GM23338 (cell line): ENCODE measurements at regions not wholly inside any gene's neighbourhood (a gene's known extent, or its start where the extent isn't known, plus 50 kb on each side); places are given as distances from the start of the nearest gene placed in this dataset.

Source experiments
- ATAC-seq: fragments of 200-7000 bp; cut with Tn5 transposase; 3 replicates; pipeline ENCODE4 v1.9.1; 2020
- DNase-seq: peaks from one replicate; pipeline ENCODE4 v3.0.0-alpha.2; 2015; ENCODE audit warnings: low spot score
- H2AFZ ChIP-seq: fragments of 200-600 bp; sonication (generic); 2 replicates; pipeline ENCODE4 v1.8.0; 2016; ENCODE audit warnings: antibody characterized with exemption, mild to moderate bottlenecking, moderate library complexity
- H3F3A ChIP-seq: fragments of 200-600 bp; sonication (generic); replicated peaks from 2 replicates; pipeline ENCODE4 v1.8.0; 2017; ENCODE audit warnings: antibody characterized with exemption, mixed run types, low read depth
- H3K27ac ChIP-seq: fragments of 200-600 bp; sonication (generic); 2 replicates; pipeline ENCODE4 v1.6.1; 2016; ENCODE audit warnings: low read depth
- H3K27me3 ChIP-seq: fragments of 200-600 bp; sonication (generic); 2 replicates; pipeline ENCODE4 v1.8.0; 2016; ENCODE audit warnings: mild to moderate bottlenecking, mixed run types, moderate library complexity; ENCODE audit not compliant: insufficient read depth
- H3K36me3 ChIP-seq: fragments of 200-600 bp; sonication (generic); 2 replicates; pipeline ENCODE4 v1.8.0; 2016; ENCODE audit warnings: mild to moderate bottlenecking; ENCODE audit not compliant: insufficient read depth
- H3K4me1 ChIP-seq: fragments of 200-600 bp; sonication (generic); 2 replicates; pipeline ENCODE4 v1.8.0; 2016; ENCODE audit warnings: mild to moderate bottlenecking, moderate library complexity; ENCODE audit not compliant: insufficient read depth
- H3K4me2 ChIP-seq: fragments of 200-600 bp; sonication (generic); 2 replicates; pipeline ENCODE4 v1.7.1; 2017; ENCODE audit warnings: mixed run types
- H3K4me3 ChIP-seq: fragments of 200-600 bp; sonication (generic); 2 replicates; pipeline ENCODE4 v1.6.1; 2016; ENCODE audit warnings: mixed run types
- H3K79me2 ChIP-seq: fragments of 200-600 bp; sonication (generic); replicated peaks from 2 replicates; pipeline ENCODE4 v1.8.0; 2017; ENCODE audit warnings: mild to moderate bottlenecking; ENCODE audit not compliant: insufficient read depth
- H3K9me2 ChIP-seq: fragments of 200-600 bp; sonication (generic); 2 replicates; pipeline ENCODE4 v1.8.0; 2017; ENCODE audit not compliant: insufficient read depth
- H4K20me1 ChIP-seq: fragments of 200-600 bp; sonication (generic); replicated peaks from 2 replicates; pipeline ENCODE4 v1.8.0; 2017; ENCODE audit warnings: mild to moderate bottlenecking; ENCODE audit not compliant: insufficient read depth
- H3K27ac Mint-ChIP-seq: 2 replicates; pipeline ENCODE4 v1.8.0; 2020; ENCODE audit warnings: inconsistent platforms, mild to moderate bottlenecking, moderate library complexity, mixed read lengths
- H3K27me3 Mint-ChIP-seq: 3 replicates; pipeline ENCODE4 v1.8.0; 2022; ENCODE audit warnings: low read depth, mild to moderate bottlenecking, moderate library complexity, mixed read lengths, inconsistent platforms; ENCODE audit not compliant: insufficient read depth, poor library complexity
- H3K36me3 Mint-ChIP-seq: 3 replicates; pipeline ENCODE4 v1.8.0; 2021; ENCODE audit warnings: low read depth, mild to moderate bottlenecking, inconsistent platforms, moderate library complexity, mixed read lengths
- H3K4me1 Mint-ChIP-seq: 3 replicates; pipeline ENCODE4 v1.8.0; 2020; ENCODE audit warnings: mild to moderate bottlenecking, inconsistent platforms, mixed read lengths
- H3K4me3 Mint-ChIP-seq: 3 replicates; pipeline ENCODE4 v1.8.0; 2021; ENCODE audit warnings: moderate library complexity, mild to moderate bottlenecking, inconsistent platforms, mixed read lengths
- H3K9me3 Mint-ChIP-seq: 3 replicates; pipeline ENCODE4 v1.8.0; 2020; ENCODE audit warnings: moderate library complexity, mild to moderate bottlenecking, inconsistent platforms, mixed read lengths
- CREB1 ChIP-seq: fragments of 250-450 bp; sonication (Bioruptor Pico); IDR thresholded peaks from 2 replicates; pipeline ENCODE4 v1.5.0; 2020; ENCODE audit warnings: low read depth, mild to moderate bottlenecking, moderate library complexity
- EZH2 ChIP-seq: fragments of 200-600 bp; sonication (generic); IDR thresholded peaks from one replicate; pipeline ENCODE4 v1.8.0; 2017; ENCODE audit warnings: antibody characterized with exemption, mild to moderate bottlenecking, low read depth; ENCODE audit not compliant: unreplicated experiment
- EZH2phosphoT487 ChIP-seq: fragments of 200-600 bp; sonication (generic); IDR thresholded peaks from one replicate; pipeline ENCODE4 v1.8.1; 2018; ENCODE audit warnings: antibody characterized with exemption; ENCODE audit not compliant: unreplicated experiment
- JUNB ChIP-seq: IDR thresholded peaks from one replicate; pipeline ENCODE4 v1.6.1; 2016; ENCODE audit warnings: antibody characterized with exemption; ENCODE audit not compliant: unreplicated experiment
- NANOG ChIP-seq: IDR thresholded peaks from 2 replicates; pipeline ENCODE4 v1.6.1; 2016; ENCODE audit warnings: antibody characterized with exemption, borderline replicate concordance
- POLR2AphosphoS5 ChIP-seq: IDR thresholded peaks from 2 replicates; pipeline ENCODE4 v1.6.1; 2016; ENCODE audit warnings: antibody characterized with exemption, low read depth
- STAT1 ChIP-seq: IDR thresholded peaks from one replicate; pipeline ENCODE4 v1.6.1; 2016; ENCODE audit warnings: antibody characterized with exemption; ENCODE audit not compliant: unreplicated experiment
- ZNF114 ChIP-seq: fragments of 250-450 bp; sonication (Bioruptor Pico); IDR thresholded peaks from 2 replicates; pipeline ENCODE4 v1.5.0; 2020; ENCODE audit warnings: mild to moderate bottlenecking, moderate library complexity
- ZNF331 ChIP-seq: fragments of 250-450 bp; sonication (Bioruptor Pico); IDR thresholded peaks from 2 replicates; pipeline ENCODE4 v1.5.0; 2020; ENCODE audit warnings: low read depth, mild to moderate bottlenecking, moderate library complexity
- TF ChIP-seq, protein P1 (sequence below): IDR thresholded peaks from 2 replicates; pipeline ENCODE4 v1.6.1; 2016; ENCODE audit warnings: antibody characterized with exemption
- TF ChIP-seq, protein P2 (sequence below): fragments of 250-450 bp; sonication (Bioruptor Pico); IDR thresholded peaks from 2 replicates; pipeline ENCODE4 v1.5.0; 2020; ENCODE audit warnings: mild to moderate bottlenecking, moderate library complexity
- TF ChIP-seq, protein P3 (sequence below): IDR thresholded peaks from one replicate; pipeline ENCODE4 v1.6.1; 2018; ENCODE audit warnings: antibody characterized with exemption; ENCODE audit not compliant: unreplicated experiment
- TF ChIP-seq, protein P4 (sequence below), 2 experiments: fragments of 200-600 bp in 1 of 2; sonication (generic) in 1 of 2; conservative IDR thresholded peaks; 2 replicates each; pipeline versions ENCODE4 v1.5.1 to v1.6.1; 2016 to 2017; ENCODE audit warnings: antibody characterized with exemption in 2 of 2, low read depth in 2 of 2, mild to moderate bottlenecking in 2 of 2, moderate library complexity in 1 of 2

DNA sequence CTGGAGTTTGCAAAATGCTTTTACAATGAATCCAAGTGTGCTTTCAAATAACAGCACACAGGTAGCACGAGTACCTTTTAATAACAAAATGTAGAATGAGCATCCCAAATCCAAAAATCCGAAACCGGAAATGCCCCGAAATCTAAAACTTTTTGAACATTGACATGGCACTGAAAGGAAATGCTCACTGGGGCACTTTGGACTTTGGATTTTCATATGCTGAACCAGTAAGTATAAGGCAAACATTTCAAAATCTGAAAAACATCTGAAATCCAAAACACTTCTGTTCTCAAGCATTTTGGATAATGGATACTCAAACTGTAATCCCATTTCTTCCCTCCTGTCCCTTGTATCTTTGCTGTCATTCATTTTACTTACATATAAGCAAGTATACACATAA, 50.1 kb downstream of the GCNT4 start:
- no peaks in the 10 kb centered on the region for H3K27me3 ChIP-seq
- H3K4me3 Mint-ChIP-seq: no peak overlapping the region
- no peaks in the 10 kb centered on the region for H3K9me2 ChIP-seq
- H3K36me3 ChIP-seq: peaks cover 3% of the 10 kb centered on the region; the same call in 1 of the 2 replicates
- ATAC-seq: no peak
- peaks cover 16% of the 10 kb centered on the region; the same call in 2 of the 3 replicates for H3K36me3 Mint-ChIP-seq
- no peaks in the 10 kb centered on the region for H4K20me1 ChIP-seq
- no peak overlapping the region for H3K27ac Mint-ChIP-seq
- H3K4me3 ChIP-seq: no peak overlapping the region
- no peak overlapping the region for H2AFZ ChIP-seq
- H3K4me1 ChIP-seq: peaks cover 13% of the 10 kb centered on the region
- H3K9me3 Mint-ChIP-seq: peaks cover 18% of the 10 kb centered on the region
- H3F3A ChIP-seq: no peaks in the 10 kb centered on the region
- H3K4me1 Mint-ChIP-seq: peaks cover 12% of the 10 kb centered on the region
- H3K4me2 ChIP-seq: no peak overlapping the region
- no peak for DNase-seq
- no peaks in the 10 kb centered on the region for H3K27me3 Mint-ChIP-seq
- TF ChIP-seq STAT1 (no peak), POLR2AphosphoS5 (no peak), JUNB (no peak), CREB1 (no peak), ZNF331 (no peak), NANOG (no peak), EZH2 (no peak), ZNF114 (CRISPR knock-in tag) (no peak), EZH2phosphoT487 (no peak)
- TF ChIP-seq, protein P1, sequence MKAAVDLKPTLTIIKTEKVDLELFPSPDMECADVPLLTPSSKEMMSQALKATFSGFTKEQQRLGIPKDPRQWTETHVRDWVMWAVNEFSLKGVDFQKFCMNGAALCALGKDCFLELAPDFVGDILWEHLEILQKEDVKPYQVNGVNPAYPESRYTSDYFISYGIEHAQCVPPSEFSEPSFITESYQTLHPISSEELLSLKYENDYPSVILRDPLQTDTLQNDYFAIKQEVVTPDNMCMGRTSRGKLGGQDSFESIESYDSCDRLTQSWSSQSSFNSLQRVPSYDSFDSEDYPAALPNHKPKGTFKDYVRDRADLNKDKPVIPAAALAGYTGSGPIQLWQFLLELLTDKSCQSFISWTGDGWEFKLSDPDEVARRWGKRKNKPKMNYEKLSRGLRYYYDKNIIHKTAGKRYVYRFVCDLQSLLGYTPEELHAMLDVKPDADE: no peak
- TF ChIP-seq, protein P2, sequence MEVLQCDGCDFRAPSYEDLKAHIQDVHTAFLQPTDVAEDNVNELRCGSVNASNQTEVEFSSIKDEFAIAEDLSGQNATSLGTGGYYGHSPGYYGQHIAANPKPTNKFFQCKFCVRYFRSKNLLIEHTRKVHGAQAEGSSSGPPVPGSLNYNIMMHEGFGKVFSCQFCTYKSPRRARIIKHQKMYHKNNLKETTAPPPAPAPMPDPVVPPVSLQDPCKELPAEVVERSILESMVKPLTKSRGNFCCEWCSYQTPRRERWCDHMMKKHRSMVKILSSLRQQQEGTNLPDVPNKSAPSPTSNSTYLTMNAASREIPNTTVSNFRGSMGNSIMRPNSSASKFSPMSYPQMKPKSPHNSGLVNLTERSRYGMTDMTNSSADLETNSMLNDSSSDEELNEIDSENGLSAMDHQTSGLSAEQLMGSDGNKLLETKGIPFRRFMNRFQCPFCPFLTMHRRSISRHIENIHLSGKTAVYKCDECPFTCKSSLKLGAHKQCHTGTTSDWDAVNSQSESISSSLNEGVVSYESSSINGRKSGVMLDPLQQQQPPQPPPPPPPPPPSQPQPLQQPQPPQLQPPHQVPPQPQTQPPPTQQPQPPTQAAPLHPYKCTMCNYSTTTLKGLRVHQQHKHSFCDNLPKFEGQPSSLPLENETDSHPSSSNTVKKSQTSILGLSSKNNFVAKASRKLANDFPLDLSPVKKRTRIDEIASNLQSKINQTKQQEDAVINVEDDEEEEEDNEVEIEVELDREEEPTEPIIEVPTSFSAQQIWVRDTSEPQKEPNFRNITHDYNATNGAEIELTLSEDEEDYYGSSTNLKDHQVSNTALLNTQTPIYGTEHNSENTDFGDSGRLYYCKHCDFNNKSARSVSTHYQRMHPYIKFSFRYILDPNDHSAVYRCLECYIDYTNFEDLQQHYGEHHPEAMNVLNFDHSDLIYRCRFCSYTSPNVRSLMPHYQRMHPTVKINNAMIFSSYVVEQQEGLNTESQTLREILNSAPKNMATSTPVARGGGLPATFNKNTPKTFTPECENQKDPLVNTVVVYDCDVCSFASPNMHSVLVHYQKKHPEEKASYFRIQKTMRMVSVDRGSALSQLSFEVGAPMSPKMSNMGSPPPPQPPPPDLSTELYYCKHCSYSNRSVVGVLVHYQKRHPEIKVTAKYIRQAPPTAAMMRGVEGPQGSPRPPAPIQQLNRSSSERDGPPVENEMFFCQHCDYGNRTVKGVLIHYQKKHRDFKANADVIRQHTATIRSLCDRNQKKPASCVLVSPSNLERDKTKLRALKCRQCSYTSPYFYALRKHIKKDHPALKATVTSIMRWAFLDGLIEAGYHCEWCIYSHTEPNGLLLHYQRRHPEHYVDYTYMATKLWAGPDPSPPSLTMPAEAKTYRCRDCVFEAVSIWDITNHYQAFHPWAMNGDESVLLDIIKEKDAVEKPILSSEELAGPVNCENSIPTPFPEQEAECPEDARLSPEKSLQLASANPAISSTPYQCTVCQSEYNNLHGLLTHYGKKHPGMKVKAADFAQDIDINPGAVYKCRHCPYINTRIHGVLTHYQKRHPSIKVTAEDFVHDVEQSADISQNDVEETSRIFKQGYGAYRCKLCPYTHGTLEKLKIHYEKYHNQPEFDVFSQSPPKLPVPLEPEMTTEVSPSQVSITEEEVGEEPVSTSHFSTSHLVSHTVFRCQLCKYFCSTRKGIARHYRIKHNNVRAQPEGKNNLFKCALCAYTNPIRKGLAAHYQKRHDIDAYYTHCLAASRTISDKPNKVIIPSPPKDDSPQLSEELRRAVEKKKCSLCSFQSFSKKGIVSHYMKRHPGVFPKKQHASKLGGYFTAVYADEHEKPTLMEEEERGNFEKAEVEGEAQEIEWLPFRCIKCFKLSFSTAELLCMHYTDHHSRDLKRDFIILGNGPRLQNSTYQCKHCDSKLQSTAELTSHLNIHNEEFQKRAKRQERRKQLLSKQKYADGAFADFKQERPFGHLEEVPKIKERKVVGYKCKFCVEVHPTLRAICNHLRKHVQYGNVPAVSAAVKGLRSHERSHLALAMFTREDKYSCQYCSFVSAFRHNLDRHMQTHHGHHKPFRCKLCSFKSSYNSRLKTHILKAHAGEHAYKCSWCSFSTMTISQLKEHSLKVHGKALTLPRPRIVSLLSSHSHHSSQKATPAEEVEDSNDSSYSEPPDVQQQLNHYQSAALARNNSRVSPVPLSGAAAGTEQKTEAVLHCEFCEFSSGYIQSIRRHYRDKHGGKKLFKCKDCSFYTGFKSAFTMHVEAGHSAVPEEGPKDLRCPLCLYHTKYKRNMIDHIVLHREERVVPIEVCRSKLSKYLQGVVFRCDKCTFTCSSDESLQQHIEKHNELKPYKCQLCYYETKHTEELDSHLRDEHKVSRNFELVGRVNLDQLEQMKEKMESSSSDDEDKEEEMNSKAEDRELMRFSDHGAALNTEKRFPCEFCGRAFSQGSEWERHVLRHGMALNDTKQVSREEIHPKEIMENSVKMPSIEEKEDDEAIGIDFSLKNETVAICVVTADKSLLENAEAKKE (CRISPR knock-in tag): no peak
- TF ChIP-seq, protein P3, sequence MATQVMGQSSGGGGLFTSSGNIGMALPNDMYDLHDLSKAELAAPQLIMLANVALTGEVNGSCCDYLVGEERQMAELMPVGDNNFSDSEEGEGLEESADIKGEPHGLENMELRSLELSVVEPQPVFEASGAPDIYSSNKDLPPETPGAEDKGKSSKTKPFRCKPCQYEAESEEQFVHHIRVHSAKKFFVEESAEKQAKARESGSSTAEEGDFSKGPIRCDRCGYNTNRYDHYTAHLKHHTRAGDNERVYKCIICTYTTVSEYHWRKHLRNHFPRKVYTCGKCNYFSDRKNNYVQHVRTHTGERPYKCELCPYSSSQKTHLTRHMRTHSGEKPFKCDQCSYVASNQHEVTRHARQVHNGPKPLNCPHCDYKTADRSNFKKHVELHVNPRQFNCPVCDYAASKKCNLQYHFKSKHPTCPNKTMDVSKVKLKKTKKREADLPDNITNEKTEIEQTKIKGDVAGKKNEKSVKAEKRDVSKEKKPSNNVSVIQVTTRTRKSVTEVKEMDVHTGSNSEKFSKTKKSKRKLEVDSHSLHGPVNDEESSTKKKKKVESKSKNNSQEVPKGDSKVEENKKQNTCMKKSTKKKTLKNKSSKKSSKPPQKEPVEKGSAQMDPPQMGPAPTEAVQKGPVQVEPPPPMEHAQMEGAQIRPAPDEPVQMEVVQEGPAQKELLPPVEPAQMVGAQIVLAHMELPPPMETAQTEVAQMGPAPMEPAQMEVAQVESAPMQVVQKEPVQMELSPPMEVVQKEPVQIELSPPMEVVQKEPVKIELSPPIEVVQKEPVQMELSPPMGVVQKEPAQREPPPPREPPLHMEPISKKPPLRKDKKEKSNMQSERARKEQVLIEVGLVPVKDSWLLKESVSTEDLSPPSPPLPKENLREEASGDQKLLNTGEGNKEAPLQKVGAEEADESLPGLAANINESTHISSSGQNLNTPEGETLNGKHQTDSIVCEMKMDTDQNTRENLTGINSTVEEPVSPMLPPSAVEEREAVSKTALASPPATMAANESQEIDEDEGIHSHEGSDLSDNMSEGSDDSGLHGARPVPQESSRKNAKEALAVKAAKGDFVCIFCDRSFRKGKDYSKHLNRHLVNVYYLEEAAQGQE: no peak
- TF ChIP-seq, protein P4, sequence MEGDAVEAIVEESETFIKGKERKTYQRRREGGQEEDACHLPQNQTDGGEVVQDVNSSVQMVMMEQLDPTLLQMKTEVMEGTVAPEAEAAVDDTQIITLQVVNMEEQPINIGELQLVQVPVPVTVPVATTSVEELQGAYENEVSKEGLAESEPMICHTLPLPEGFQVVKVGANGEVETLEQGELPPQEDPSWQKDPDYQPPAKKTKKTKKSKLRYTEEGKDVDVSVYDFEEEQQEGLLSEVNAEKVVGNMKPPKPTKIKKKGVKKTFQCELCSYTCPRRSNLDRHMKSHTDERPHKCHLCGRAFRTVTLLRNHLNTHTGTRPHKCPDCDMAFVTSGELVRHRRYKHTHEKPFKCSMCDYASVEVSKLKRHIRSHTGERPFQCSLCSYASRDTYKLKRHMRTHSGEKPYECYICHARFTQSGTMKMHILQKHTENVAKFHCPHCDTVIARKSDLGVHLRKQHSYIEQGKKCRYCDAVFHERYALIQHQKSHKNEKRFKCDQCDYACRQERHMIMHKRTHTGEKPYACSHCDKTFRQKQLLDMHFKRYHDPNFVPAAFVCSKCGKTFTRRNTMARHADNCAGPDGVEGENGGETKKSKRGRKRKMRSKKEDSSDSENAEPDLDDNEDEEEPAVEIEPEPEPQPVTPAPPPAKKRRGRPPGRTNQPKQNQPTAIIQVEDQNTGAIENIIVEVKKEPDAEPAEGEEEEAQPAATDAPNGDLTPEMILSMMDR (conservative IDR thresholded peaks at IDR 0.05; ENCODE audit: low read depth in 2 of 2): no peak
- no peaks in the 10 kb centered on the region for H3K79me2 ChIP-seq
- H3K27ac ChIP-seq: no peak overlapping the region
